22Rv1 (cell line): ENCODE measurements at regions not wholly inside any gene's neighbourhood (a gene's known extent, or its start where the extent isn't known, plus 50 kb on each side); places are given as distances from the start of the nearest gene placed in this dataset.

Experiments used
- CTCF ChIP-seq: fragments of 450-650 bp; IDR thresholded peaks from 2 replicates; pipeline ENCODE4 v1.5.1; 2017; ENCODE audit warnings: mild to moderate bottlenecking
- ZFX ChIP-seq: fragments of 450-650 bp; IDR thresholded peaks from 2 replicates; pipeline ENCODE4 v1.6.1; 2017; ENCODE audit warnings: antibody characterized with exemption, borderline replicate concordance

DNA sequence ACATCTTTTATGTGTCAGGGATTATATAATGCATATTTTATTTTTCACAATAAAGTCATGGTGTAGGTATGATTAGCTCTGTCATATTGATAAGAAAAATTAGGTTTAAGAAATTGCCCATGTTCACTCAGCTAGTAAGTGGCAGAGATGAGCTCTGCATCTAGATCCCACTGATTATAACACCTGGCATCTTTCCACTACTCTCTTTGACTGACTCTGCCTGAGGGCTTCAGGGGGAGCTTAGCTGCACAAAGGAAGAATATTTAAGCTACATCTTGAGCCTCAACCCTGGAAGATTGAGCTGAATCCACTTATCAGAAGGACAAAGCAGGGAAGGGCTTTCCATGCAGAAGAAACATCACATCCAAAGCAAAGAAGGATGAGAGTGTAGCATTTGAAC is 190.4 kb downstream of the MIS18A start:
- TF ChIP-seq CTCF (no peak), ZFX (no peak)
